A549 (cell line): ENCODE measurements at regions not wholly inside any gene's neighbourhood (a gene's known extent, or its start where the extent isn't known, plus 50 kb on each side); places are given as distances from the start of the nearest gene placed in this dataset.

ENCODE experiments used
- ATAC-seq, 2 experiments: fragments of 200-7000 bp in 1 of 2; fragments of >200 bp in 1 of 2; cut with Nextera tagmentation in 1 of 2; cut with Tn5 transposase in 1 of 2; 3 replicates each; pipeline versions ENCODE4 v1.8.0 to v1.9.1; 2018 to 2020; ENCODE audit warnings: mild to moderate bottlenecking in 1 of 2, moderate library complexity in 1 of 2
- CTCF ChIA-PET: fragments of 300-600 bp; sonication (Branson Sonifier 250); formaldehyde crosslinking; extraction: SDS; loops from one replicate; lab custom pipeline; 2021; ENCODE audit warnings: antibody characterized with exemption, inconsistent platforms; lab: Yijun Ruan, JAX
- POLR2A ChIA-PET: fragments of 350-600 bp; formaldehyde crosslinking; extraction: SDS; loops from one replicate; lab custom pipeline; 2021; ENCODE audit warnings: antibody characterized with exemption, inconsistent platforms; lab: Yijun Ruan, JAX
- DNase-seq, 2 experiments: peaks; one replicate each; pipeline versions ENCODE4 v3.0.0 to v3.0.0-alpha.2; 2011 to 2016; ENCODE audit warnings: low read depth in 1 of 2, low spot score in 1 of 2
- FAIRE-seq: peaks from 2 replicates; lab custom pipeline; 2011; peaks lifted over from hg19 to GRCh38; lab: Jason Lieb, UNC
- H3K27ac ChIP-seq, 2 experiments: fragments of >200 bp; sonication (Bioruptor Twin); formaldehyde crosslinking; 3 replicates each; pipeline ENCODE4 v1.5.1; 2016 to 2017
- H3K4me1 ChIP-seq: fragments of >200 bp; sonication (Bioruptor Twin); formaldehyde crosslinking; 3 replicates; pipeline ENCODE4 v1.6.1; 2016
- H3K4me2 ChIP-seq: fragments of >200 bp; sonication (Bioruptor Twin); formaldehyde crosslinking; 3 replicates; pipeline ENCODE4 v1.6.1; 2016
- H3K4me3 ChIP-seq: fragments of >200 bp; sonication (Bioruptor Twin); formaldehyde crosslinking; 3 replicates; pipeline ENCODE4 v1.5.1; 2016
- H3K9me3 ChIP-seq: fragments of >200 bp; sonication (Bioruptor Twin); formaldehyde crosslinking; 3 replicates; pipeline ENCODE4 v1.6.1; 2016
- EHF ChIP-seq: fragments of 250-450 bp; sonication (Bioruptor Pico); IDR thresholded peaks from 2 replicates; pipeline ENCODE4 v1.5.0; 2020; ENCODE audit warnings: mild to moderate bottlenecking
- EP300 ChIP-seq, 2 experiments: fragments of >200 bp; sonication (Bioruptor Twin); formaldehyde crosslinking; IDR thresholded peaks; 2 replicates in 1 of 2; 3 replicates in 1 of 2; pipeline ENCODE4 v1.6.1; 2016 to 2017
- ESRRA ChIP-seq: fragments of 150-350 bp; IDR thresholded peaks from 2 replicates; pipeline ENCODE4 v1.6.1; 2014; ENCODE audit warnings: mild to moderate bottlenecking, low read length, borderline replicate concordance
- HDAC2 ChIP-seq: fragments of 200-600 bp; sonication (generic); IDR thresholded peaks from 2 replicates; pipeline ENCODE4 v1.6.1; 2016
- HOXB5 ChIP-seq: fragments of 250-450 bp; sonication (Bioruptor Pico); IDR thresholded peaks from 2 replicates; pipeline ENCODE4 v1.5.0; 2020; ENCODE audit warnings: mild to moderate bottlenecking, moderate library complexity
- JUN ChIP-seq, 2 experiments: fragments of >200 bp; sonication (Bioruptor Twin); formaldehyde crosslinking; IDR thresholded peaks; 2 replicates in 1 of 2; 3 replicates in 1 of 2; pipeline ENCODE4 v1.6.1; 2016 to 2017
- JUNB ChIP-seq: fragments of >200 bp; sonication (Bioruptor Twin); formaldehyde crosslinking; IDR thresholded peaks from 2 replicates; pipeline ENCODE4 v1.6.1; 2016
- KDM5A ChIP-seq: fragments of 200-600 bp; sonication (generic); IDR thresholded peaks from 2 replicates; pipeline ENCODE4 v1.6.1; 2016; ENCODE audit warnings: antibody characterized with exemption, mild to moderate bottlenecking
- MAFK ChIP-seq: fragments of 450-650 bp; IDR thresholded peaks from 2 replicates; pipeline ENCODE4 v1.6.1; 2014; ENCODE audit not compliant: partially characterized antibody
- MAZ ChIP-seq: fragments of 150-350 bp; IDR thresholded peaks from 2 replicates; pipeline ENCODE4 v1.6.1; 2014; ENCODE audit warnings: antibody characterized with exemption, low read depth, low read length, borderline replicate concordance
- NPAS2 ChIP-seq: fragments of 250-450 bp; sonication (Bioruptor Pico); IDR thresholded peaks from 2 replicates; pipeline ENCODE4 v1.8.0; 2022; ENCODE audit warnings: mild to moderate bottlenecking, moderate library complexity, borderline replicate concordance
- POLR2AphosphoS2 ChIP-seq: conservative IDR thresholded peaks from 2 replicates; pipeline ENCODE4 v1.6.1; 2012; ENCODE audit warnings: low read length, improper control_type of control experiment, inconsistent platforms
- SREBF2 ChIP-seq: fragments of 450-650 bp; IDR thresholded peaks from 2 replicates; pipeline ENCODE4 v1.6.1; 2014; ENCODE audit warnings: mild to moderate bottlenecking, moderate library complexity
- TFCP2L1 ChIP-seq: fragments of 250-450 bp; sonication (Bioruptor Pico); IDR thresholded peaks from 2 replicates; pipeline ENCODE4 v1.5.0; 2021; ENCODE audit warnings: mild to moderate bottlenecking
- ZFP36 ChIP-seq: fragments of 450-650 bp; IDR thresholded peaks from 2 replicates; pipeline ENCODE4 v1.6.1; 2014; ENCODE audit warnings: borderline replicate concordance; ENCODE audit not compliant: partially characterized antibody
- WGBS: methylation state at CpG from one replicate; pipeline ENCODE4 v1.1.6; 2017; ENCODE audit errors: missing lambda C conversion rate; 5-methylcytosine and 5-hydroxymethylcytosine counted together
- TF ChIP-seq, protein P1 (sequence below): IDR thresholded peaks from 2 replicates; pipeline ENCODE4 v1.6.1; 2012
- TF ChIP-seq, protein P2 (sequence below): fragments of 200-600 bp; sonication (generic); IDR thresholded peaks from 2 replicates; pipeline ENCODE4 v1.6.1; 2016; ENCODE audit warnings: antibody characterized with exemption, mild to moderate bottlenecking, moderate library complexity
- TF ChIP-seq, protein P3 (sequence below): fragments of 250-450 bp; sonication (Bioruptor Pico); IDR thresholded peaks from 2 replicates; pipeline ENCODE4 v1.5.0; 2021; ENCODE audit warnings: mild to moderate bottlenecking, moderate library complexity, borderline replicate concordance
- TF ChIP-seq, protein P4 (sequence below): IDR thresholded peaks from 2 replicates; pipeline ENCODE4 v1.6.1; 2012; ENCODE audit warnings: low read depth, borderline replicate concordance
- TF ChIP-seq, protein P5 (sequence below): fragments of >200 bp; sonication (Bioruptor Twin); formaldehyde crosslinking; IDR thresholded peaks from 3 replicates; pipeline ENCODE4 v1.5.1; 2016

DNA sequence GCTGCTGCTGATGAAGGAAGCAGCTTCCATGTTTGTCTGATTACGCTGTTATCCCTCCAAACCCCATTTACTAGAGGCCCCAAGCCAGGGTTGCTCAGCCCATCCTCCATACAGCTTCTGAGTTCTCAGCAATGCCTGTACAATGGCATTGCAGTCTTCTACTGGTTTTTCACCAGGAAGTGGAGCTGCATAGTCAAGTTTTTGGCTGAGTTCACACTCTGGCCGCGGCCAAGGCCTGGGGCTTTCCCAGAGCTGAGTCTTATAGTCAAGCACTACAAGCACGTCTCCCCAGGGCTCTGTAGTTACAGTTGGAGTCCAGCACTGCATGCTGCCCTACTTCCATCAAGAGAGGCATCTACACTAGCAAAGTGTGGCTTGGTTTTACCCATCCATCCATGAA, 182.5 kb downstream of the POU4F1 start:
- DNase-seq = no peak
- ChIA-PET POLR2A (no interaction called here), CTCF (interaction anchor here (0.6 to 1.4 kb wide), 2 partner anchors 11 to 21 kb away, joined by 3 read pairs; no protein-coding TSS in a partner anchor)
- Histone ChIP-seq H3K27ac (no peak overlapping the region), H3K4me1 (no peaks in the 10 kb centered on the region), H3K4me2 (no peak overlapping the region), H3K9me3 (no peaks in the 10 kb centered on the region), H3K4me3 (no peak overlapping the region)
- ATAC-seq = no peak
- WGBS = 17% methylated on average over 4 of the region's 4 CpGs
- no peak for FAIRE-seq
- no peak for TF ChIP-seq ESRRA
- TF ChIP-seq, protein P1, sequence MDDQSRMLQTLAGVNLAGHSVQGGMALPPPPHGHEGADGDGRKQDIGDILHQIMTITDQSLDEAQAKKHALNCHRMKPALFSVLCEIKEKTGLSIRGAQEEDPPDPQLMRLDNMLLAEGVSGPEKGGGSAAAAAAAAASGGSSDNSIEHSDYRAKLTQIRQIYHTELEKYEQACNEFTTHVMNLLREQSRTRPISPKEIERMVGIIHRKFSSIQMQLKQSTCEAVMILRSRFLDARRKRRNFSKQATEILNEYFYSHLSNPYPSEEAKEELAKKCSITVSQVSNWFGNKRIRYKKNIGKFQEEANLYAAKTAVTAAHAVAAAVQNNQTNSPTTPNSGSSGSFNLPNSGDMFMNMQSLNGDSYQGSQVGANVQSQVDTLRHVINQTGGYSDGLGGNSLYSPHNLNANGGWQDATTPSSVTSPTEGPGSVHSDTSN = no peak
- no peak for TF ChIP-seq HOXB5 (CRISPR knock-in tag)
- no peak for TF ChIP-seq JUNB
- no peak for TF ChIP-seq KDM5A
- no peak for TF ChIP-seq EP300 (IDR thresholded peaks at IDR 0.05)
- no peak for TF ChIP-seq TFCP2L1 (CRISPR knock-in tag)
- no peak for TF ChIP-seq SREBF2
- TF ChIP-seq ZFP36 = no peak
- no peak for TF ChIP-seq MAZ
- no peak for TF ChIP-seq NPAS2
- TF ChIP-seq, protein P2, sequence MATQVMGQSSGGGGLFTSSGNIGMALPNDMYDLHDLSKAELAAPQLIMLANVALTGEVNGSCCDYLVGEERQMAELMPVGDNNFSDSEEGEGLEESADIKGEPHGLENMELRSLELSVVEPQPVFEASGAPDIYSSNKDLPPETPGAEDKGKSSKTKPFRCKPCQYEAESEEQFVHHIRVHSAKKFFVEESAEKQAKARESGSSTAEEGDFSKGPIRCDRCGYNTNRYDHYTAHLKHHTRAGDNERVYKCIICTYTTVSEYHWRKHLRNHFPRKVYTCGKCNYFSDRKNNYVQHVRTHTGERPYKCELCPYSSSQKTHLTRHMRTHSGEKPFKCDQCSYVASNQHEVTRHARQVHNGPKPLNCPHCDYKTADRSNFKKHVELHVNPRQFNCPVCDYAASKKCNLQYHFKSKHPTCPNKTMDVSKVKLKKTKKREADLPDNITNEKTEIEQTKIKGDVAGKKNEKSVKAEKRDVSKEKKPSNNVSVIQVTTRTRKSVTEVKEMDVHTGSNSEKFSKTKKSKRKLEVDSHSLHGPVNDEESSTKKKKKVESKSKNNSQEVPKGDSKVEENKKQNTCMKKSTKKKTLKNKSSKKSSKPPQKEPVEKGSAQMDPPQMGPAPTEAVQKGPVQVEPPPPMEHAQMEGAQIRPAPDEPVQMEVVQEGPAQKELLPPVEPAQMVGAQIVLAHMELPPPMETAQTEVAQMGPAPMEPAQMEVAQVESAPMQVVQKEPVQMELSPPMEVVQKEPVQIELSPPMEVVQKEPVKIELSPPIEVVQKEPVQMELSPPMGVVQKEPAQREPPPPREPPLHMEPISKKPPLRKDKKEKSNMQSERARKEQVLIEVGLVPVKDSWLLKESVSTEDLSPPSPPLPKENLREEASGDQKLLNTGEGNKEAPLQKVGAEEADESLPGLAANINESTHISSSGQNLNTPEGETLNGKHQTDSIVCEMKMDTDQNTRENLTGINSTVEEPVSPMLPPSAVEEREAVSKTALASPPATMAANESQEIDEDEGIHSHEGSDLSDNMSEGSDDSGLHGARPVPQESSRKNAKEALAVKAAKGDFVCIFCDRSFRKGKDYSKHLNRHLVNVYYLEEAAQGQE = no peak
- no peak for TF ChIP-seq HDAC2
- no peak for TF ChIP-seq MAFK
- TF ChIP-seq, all 56 proteins: peak for 0

DNA sequence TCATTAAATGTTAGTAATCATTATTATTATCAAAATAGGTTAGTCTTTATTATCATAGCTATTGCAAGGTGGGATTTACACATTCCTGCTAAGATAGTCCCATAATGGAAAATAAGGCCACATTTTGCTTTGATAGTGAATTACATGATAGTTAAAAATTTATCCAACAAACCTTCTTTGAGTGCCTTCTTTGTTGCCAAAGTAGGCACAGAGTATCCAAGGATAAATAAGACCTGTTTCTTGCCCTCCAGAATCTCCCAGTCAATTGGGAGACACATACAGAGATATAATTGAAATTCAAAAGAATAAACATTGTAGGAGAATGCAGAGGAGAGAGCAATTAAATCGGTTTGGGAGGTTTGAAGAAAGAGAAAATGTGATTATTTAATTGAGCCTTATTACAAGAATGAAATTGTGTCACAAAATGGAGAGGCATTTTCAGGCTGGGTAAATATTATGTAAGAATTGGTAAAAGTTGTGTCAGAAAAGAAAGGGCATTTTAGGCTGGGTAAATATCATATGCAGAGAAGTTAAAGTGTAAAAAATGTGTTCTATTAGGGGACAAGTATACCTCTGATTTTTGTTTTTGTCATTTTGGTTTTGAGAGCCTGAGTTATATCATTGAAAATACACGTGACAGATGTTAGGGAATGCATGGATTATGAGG, 189.3 kb downstream of the POU4F1 start:
- H3K4me2 ChIP-seq = no peak overlapping the region
- H3K9me3 ChIP-seq = no peaks in the 10 kb centered on the region
- ATAC-seq = no peak
- WGBS = 0% methylated on average over 2 of the region's 2 CpGs
- H3K4me1 ChIP-seq = no peaks in the 10 kb centered on the region
- TF ChIP-seq EHF (CRISPR knock-in tag) = no peak
- TF ChIP-seq, protein P3, sequence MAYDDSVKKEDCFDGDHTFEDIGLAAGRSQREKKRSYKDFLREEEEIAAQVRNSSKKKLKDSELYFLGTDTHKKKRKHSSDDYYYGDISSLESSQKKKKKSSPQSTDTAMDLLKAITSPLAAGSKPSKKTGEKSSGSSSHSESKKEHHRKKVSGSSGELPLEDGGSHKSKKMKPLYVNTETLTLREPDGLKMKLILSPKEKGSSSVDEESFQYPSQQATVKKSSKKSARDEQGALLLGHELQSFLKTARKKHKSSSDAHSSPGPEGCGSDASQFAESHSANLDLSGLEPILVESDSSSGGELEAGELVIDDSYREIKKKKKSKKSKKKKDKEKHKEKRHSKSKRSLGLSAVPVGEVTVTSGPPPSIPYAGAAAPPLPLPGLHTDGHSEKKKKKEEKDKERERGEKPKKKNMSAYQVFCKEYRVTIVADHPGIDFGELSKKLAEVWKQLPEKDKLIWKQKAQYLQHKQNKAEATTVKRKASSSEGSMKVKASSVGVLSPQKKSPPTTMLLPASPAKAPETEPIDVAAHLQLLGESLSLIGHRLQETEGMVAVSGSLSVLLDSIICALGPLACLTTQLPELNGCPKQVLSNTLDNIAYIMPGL (CRISPR knock-in tag) = no peak
- no peak for TF ChIP-seq MAFK
- TF ChIP-seq POLR2AphosphoS2 = no peak
- TF ChIP-seq, protein P4, sequence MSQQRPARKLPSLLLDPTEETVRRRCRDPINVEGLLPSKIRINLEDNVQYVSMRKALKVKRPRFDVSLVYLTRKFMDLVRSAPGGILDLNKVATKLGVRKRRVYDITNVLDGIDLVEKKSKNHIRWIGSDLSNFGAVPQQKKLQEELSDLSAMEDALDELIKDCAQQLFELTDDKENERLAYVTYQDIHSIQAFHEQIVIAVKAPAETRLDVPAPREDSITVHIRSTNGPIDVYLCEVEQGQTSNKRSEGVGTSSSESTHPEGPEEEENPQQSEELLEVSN = no peak
- TF ChIP-seq, protein P5, sequence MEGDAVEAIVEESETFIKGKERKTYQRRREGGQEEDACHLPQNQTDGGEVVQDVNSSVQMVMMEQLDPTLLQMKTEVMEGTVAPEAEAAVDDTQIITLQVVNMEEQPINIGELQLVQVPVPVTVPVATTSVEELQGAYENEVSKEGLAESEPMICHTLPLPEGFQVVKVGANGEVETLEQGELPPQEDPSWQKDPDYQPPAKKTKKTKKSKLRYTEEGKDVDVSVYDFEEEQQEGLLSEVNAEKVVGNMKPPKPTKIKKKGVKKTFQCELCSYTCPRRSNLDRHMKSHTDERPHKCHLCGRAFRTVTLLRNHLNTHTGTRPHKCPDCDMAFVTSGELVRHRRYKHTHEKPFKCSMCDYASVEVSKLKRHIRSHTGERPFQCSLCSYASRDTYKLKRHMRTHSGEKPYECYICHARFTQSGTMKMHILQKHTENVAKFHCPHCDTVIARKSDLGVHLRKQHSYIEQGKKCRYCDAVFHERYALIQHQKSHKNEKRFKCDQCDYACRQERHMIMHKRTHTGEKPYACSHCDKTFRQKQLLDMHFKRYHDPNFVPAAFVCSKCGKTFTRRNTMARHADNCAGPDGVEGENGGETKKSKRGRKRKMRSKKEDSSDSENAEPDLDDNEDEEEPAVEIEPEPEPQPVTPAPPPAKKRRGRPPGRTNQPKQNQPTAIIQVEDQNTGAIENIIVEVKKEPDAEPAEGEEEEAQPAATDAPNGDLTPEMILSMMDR = no peak
- TF ChIP-seq JUN (IDR thresholded peaks at IDR 0.05) = no peak
- TF ChIP-seq MAZ = no peak
- FAIRE-seq = no peak
- no peak overlapping the region for H3K4me3 ChIP-seq
- CTCF ChIA-PET = no interaction called here
- POLR2A ChIA-PET = no interaction called here
- no peak overlapping the region for H3K27ac ChIP-seq
- no peak for DNase-seq
